GM19468 (cell line): ENCODE measurements at regions not wholly inside any gene's neighbourhood (a gene's known extent, or its start where the extent isn't known, plus 50 kb on each side); places are given as distances from the start of the nearest gene placed in this dataset.

Experiments
- ATAC-seq: cut with Tn5 transposase; IDR thresholded peaks from one replicate; pipeline ENCODE4 v1.9.1; 2021; ENCODE audit warnings: mild to moderate bottlenecking, moderate library complexity, moderate number of reproducible peaks; ENCODE audit not compliant: unreplicated experiment; ENCODE audit errors: extremely low read depth

DNA sequence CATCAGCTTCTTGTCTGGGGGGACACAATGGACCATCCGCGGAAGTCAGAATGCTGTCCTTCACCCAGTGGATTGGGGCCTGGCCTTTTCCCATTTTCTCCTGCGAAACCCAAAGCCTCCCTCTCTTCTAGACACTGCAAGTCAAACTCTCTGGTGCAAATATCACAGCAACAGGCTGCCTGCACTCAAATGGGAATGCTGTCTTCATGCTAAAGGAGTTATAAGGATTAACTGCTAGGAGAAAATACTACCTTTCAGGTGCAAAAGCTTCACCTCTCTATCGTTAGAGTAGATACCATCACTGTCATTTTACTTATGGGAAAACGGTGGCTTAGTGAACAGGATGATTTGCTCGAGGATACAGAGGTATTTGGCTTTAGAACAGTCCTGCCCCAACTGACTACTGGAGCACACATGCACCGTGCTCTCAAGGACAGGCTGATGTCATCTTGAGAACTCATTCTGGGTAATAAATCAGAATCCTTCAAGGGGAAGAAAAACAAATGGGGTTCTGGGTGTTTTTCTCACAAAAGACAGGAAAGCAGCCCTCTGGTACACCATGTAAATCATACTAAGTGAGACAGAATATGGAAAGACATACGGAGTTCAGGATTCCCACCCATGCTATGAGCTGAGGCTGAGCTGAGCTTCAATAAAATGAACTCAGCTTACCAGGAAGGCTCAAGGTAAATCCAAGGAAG, 100.9 kb downstream of the SAMD9 start:
- no peak for ATAC-seq

DNA sequence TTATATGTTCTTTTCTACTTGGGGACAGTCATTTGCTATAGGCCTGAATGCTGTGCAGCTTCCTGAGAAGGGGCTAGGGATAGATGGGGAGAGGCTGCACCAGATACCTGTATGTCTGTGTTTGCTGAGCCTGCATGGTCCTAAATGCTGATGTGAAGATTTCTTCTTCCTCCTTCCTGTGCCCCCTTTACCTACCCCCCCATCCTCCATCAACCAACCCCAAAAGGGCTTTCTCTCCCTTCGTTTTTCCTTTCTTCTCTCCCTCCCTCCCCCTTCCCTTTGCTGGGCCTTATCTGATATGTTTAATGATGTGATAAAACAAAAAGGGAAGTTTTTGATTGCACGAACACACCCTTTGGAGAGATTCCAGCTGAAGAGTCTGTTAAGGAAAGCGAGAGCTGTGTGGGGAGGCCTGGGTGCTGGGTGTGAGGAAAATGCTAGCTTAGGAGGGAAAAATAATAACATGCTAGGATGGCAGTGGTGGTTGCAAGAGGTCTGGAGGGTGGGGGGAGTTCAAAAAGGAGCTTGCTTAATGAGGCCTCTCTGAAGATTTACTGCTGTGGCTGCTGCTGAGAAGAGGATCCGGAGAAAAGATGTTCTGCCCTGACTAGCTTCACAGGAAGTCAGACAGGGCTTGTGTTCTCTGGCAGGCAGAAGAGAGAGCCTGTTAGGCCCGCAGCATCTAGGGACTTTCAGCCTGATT, 101.8 kb downstream of the SAMD9 start:
- ATAC-seq: no peak

DNA sequence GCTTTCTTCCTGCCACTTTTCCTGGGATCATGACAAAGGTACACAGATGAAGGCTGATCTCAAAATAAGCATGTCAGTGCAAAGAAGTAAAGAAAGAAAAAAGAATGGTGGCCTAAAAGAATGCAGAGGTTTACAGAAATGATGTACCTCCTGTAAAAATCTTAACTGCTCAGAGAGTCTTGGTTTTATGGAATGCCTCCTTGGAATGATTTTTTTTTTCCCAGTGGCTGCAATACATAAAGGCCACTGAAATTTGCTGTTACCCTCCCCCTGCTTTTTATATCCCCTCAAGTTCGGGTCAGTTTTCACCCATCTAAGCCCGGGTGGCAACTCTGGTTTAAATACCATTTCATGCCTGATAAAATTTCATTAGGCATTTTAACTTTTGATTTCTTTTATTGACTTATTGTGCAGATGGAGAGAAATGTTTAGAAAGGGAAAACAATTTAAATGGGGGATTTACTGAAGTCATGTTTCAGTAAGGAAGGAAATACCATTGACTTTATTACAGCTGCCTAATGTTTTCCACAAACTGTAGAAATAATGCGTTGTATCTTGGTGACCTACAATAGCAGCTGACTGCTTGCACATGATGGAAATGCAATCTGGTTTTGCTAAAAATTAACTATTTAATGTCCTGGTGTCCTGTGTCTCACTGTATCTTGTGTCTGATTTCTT, 102.5 kb downstream of the SAMD9 start:
- ATAC-seq: no peak

DNA sequence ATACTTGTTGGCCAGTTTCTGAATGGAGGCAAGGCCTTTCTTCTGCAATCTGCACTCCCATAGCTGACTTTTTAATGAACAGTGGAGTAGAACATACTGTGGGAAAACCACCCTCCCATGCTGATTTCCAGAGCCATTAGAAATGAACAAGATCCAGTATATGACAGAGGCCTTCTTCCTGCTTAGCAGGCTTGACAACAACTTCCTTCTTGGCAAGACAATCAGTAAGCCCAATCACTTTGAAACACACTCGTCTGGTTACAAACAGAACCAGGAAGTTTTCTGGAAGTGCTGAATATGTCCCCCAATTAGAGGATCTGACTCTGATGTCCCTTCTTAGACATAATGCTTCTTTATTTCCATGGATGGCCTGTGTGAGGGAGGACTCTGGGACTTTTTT, 103.4 kb downstream of the SAMD9 start:
- ATAC-seq: no peak

DNA sequence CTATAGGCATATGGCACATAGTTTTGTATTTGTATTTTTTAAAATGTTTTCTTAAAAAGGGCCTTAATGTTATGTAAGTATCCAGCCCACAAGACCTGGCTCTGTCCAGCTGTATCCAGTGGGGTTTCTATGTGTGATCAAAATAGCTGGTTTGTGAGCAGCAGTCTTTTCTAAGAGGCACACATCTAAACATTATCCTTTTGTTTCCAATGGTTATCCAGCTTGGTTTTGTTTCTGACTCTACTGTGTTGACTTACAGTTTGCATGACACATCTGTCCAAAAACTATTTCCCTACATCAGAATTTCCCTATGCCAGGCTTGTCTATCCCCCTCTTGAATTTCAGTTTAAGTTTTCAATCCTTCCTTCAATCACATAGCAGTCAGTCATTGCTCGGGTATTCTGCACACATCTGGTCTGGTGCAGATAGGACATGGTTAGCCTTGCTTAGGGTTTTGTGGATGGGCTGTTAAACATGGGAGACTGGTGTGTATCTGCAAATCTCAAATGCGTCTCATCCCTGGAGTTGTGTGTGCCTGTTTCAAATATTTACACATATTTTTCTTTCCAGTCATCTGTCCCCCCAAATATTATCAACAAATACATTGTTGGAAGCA, 104.2 kb downstream of the SAMD9 start:
- ATAC-seq: no peak

DNA sequence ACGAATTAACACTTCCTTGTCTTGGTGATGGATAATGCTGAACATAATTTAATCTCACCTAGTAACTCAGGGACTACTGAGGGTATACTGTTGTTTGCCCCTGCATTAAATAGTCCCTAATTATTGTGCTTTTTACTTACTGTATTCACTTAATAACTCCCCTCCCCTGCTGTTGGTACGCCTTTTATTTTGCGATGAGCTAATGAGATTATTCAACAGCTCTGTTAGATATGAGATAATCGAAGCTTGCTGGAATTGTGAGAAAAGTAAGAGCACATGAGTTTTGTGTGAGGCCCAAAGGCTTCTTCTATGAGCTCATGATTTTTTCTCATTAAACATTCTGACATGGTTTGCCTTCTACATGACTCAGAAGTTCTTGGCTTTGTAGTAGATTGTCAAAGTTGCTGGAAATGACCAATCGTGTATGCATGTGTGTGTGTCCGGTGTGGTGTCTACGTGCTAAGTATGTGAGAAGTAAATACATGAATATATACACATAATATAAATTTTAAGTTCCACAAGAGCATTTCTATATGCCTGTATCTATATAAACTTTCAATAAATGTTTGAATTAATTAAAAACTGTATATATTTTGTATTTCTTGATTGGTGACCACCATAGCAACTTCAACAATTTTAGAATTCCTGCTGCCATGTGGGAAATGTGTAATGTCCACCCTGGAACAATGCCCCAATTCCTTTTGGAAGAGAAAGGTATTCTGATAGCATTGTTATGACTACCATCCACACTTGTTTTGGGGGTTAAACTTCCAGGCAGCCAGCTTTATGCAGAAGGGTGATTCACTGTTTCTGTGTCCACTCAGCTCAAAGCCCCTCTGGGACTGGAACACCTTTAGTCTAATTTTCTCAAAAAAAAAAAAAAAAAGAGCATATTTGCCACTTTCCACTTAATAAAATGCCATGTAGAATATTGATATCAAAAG, 106.2 kb downstream of the SAMD9 start:
- no peak for ATAC-seq

DNA sequence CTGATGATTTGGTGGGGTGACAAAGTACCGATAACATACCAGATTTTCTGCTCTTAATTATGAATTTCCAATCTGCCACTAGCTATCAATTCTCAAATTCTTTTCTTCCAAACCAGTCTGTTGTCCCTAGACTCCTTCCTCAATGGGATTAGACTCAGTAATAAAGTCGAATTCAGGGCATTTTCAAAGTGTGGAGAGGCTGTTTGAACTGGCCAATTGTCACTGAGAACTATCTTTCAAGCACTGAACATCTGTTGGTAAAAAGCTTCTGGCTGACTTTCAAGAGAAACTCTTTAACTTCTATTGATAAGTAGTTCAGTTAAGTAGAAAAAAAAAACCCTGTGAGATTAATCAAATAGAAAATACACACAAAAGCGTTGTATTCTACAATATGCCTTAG, 108.9 kb downstream of the SAMD9 start:
- ATAC-seq: no peak

DNA sequence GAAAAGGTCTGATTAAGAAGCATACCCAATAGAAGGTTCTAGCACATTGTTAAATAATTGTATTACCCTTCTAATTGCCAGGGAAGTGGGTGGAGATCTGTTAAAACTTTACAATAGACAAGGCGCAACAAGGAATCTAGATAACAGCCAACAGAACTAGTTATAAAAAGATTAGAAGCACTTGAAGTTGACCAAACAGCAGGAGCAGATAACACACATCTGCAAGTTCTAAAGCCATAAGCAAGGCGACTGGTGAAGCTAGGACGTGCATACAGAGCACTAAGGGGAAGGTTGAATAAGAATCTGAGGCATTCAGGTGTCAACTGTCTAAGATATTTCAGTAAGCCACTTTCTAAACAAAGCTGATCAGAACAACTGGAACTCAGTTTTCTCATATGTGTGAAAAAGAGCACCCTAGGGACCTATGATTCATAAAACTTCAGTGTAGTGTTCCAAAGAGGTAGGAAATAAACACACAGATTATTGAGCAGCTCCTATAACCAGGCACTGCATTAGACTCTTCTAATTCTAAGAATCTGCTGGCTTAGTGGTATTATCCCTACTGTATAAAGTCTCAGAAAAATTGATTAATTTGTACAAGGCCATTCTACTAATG, 111.2 kb downstream of the SAMD9 start:
- ATAC-seq: no peak

DNA sequence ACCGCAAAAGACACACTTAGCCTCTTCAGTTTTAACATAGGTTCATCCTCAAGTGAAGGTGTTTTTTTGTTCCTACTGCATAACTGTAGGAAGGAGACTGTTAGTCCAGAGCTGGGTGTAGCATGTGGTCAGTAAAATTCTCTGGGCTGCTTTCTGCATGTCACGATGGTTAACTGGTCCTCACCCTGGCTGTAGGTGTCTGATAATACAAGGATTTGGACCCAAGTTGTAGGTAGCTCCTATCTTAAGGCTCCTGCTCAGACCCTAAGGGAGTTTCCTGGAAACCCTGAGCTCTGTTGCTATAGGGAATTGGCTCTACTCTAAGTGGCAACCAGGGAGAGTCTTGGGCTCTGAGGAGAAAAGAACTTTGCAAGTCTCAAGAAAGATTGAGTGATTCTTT, 112.9 kb downstream of the SAMD9 start:
- ATAC-seq: no peak

DNA sequence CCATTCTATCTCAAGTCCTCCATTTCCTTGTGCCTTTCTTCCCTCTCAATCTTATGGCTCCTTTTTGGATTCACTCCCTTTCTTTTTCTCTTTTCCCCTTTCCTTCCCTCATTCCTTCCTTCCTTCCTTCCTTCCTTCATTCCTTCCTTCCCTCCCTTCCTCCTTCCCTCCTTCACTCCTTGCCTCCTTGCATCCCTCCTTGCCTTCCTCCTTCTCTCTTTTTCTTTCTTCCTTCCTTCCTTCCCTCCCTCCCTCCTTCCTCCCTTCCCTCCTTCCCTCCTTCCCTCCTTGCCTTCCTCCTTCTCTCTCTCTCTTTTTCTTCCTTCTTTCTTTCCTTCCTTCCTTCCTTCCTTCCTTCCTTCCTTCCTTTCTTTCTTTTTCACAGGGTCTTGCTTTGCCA, 120.1 kb downstream of the SAMD9 start:
- no peak for ATAC-seq

DNA sequence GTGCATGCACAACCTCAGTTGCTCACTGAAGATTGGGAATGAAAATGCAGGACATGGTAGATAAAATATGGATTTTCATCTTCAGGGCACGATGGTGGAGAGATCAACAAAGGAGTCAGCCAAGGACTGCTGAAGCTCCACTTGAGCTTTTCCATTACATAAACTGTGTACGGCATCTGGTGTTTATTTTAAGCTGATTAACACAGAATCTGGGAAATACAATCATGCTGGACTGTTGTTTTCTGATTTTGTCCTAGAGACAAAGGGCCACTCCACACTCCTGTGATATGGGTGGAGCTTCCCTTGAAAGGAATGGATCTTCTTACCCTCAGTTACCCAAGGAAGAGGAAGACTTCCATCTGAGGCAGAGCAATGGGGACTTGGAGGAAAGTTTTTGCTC, 120.6 kb downstream of the SAMD9 start:
- no peak for ATAC-seq

DNA sequence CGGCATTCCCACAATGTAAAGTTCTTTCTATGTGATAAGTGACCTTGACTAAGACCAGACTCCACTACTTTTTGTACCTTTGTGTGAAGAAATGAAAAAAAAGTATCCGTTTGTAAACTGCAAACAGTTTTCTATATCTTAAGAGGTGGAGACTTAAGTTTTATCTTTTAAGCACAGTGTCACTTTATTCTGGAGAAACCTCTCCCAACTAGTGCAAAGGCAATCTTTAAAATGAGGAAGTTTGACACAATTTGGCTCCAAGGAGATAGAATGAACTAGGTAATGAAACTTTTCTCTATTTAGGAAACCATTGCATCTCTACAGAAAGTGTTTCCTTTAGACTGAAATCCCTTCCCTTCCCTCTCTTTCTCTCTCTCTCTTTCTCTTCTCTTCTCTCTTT, 122.9 kb downstream of the SAMD9 start:
- no peak for ATAC-seq

DNA sequence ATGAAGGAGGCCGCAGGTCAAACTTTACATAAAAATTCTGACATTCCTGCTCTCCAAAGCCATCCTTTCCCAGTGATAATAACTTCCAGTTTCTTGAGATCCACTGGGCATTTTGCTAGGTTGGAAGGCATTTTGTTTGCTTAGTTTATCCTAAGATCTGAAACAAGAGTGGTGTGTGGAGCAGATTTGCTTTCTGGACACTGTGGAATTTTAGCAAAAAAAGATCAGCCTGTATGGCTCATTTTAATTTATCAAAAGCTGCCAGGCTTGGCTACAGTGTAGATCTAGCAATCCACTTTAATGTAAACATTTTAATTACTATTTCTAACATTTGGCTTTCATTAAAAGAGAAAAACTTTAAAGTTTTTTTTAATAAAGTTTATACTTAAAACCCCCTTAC, 124.8 kb downstream of the SAMD9 start:
- ATAC-seq: no peak

DNA sequence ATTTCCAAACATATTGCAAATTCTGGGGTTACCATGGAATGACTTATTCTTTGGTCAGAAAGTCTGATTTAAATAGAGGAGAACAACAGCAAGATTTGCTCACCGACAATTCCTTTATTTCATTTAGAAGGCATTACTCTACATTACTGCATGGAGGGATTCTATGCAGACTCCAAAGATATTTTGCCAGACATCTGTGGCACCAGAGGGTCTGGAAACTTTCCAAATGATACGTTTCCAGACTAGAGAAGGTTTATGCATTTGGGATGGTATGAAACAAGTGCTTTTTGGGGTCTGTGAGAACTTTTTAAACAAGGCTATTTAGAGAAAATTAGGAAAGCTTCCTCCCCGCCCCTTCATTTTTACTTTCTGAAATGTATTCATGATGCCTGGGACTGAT, 125.3 kb downstream of the SAMD9 start:
- ATAC-seq: no peak

DNA sequence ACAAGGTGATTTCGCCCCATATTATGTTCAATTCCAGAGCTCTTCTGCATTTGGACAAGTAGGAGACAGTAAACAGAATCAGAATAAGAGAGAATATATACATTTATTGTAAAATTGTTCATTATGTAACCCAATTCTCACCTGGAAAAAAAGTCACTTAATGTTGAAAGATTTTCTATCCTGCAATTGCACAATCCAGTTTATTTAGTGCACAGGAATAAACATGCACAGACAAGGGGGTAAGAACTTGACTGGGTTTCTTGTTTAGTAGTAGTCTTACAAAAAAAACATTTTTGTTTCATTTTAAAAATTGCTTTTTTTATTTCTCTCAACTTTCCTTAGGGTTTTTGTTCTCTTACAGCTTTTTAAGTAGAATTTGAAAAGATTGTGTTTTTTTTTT, 126.6 kb downstream of the SAMD9 start:
- no peak for ATAC-seq

DNA sequence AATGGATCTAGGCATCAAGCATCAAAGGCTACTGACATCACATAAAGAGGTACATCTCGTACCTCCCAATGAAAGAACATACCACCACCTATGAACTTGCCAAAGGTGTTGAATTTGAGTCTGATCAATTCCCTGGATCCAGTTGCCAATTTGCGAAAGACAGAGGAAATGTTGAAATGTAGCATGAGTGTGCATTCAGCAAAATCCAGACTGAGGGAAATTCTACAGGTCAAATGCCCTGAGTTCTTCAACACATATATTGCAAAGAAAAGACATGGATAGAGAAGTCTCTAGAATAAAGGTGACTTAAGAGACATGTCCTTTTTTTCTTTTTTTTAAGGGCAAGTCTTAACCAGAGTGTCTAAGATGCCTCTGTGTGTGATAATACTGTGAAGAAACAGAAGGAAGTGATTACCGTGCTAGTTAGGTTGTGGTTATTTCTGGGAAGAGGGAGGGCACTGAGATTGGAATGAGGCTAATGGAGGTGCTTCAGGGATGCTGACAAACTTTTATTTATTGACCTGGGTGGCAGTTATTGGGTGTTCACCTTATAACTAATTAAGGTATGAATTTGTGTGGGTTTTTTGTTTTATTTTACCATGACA, 128.7 kb downstream of the SAMD9 start:
- ATAC-seq: no peak

DNA sequence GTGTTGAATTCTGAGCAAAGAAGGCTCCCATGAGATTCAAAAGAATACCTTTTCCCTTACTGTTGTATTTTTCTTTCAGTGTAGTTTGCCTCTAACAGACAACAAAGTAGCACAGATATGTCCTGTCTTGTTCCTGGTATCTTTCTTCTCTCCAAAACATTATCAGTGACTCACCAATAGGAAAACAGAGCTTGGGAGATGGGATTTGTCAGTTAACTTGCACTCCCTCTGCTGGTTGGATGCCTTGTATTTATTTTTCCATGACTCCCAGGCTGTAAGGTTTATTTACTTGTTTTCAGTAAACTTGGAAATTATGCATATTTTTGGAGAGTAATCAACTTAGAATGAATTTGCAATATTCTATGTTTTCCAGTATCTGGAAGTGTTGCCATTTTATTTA, 129.7 kb downstream of the SAMD9 start:
- ATAC-seq: no peak

DNA sequence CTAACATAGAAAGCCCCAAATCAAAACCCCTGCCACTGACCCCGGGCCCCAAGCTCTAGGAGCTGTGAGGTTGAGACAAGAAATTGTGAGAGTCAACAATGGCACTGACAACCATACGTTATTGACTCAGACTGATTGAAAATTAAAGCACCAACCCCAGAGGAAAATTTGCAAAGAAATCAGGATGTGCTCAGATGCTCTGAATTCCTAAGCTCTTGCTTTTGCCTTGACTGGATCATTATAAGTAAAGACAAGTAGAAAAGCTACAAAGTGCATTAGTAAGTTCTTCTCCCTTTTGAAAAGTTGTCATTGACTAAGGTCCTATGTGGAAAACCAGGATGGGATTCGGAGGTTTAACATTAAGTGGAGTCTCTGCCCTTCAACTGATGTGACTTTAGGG, 130.2 kb downstream of the SAMD9 start:
- no peak for ATAC-seq

DNA sequence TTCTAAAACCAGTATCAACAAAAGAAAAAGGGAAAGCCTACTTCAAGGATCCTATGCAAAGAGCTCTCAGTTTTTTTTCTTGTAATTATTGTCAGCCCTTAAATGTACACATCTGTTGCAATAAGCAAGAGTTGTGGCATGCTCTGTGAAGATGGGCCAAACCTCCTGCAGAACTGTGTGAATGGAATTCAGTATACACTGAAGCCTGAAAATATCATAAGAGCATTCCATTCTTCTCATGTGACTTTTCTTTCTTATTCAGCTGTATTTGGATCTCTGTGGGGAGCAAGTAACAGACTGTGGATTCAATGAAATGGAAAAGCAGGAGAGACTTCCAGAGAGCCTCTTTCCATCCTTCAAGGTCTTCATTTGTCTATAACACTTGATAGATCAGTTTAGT, 130.7 kb downstream of the SAMD9 start:
- ATAC-seq: no peak
